Activated T-cell treated with anti-CD3 and anti-CD28 coated beads for 24 hours (primary cell): ENCODE measurements at regions not wholly inside any gene's neighbourhood (a gene's known extent, or its start where the extent isn't known, plus 50 kb on each side); places are given as distances from the start of the nearest gene placed in this dataset.
"Not testable (repeated sequence)": the region's sequence is repeated elsewhere in the genome, so short reads cannot be mapped to it uniquely, and the experiment has no call there.

Experiments used
- DNase-seq: peaks from one replicate; pipeline ENCODE4 v3.0.0-alpha.2; 2020; ENCODE audit warnings: low read depth

- DNase-seq = no peak
Observed at GRCh38 chr5:105907016-105907415, 1763.7 kb downstream of the EFNA5 start.

GRCh38 chr5:105905392-105905791, 1765.3 kb downstream of the EFNA5 start:
- no peak for DNase-seq

GRCh38 chr5:105903069-105903468, 1767.7 kb downstream of the EFNA5 start:
- DNase-seq = no peak

- no peak for DNase-seq
Observed at GRCh38 chr5:105899726-105900125, 1771.0 kb downstream of the EFNA5 start.

- no peak for DNase-seq
Observed at GRCh38 chr5:105898183-105898582, 1772.6 kb downstream of the EFNA5 start.

- DNase-seq = no peak
Observed at GRCh38 chr5:105885266-105885665, 1785.5 kb downstream of the EFNA5 start.

GRCh38 chr5:105882956-105883481, 1787.7 kb downstream of the EFNA5 start:
- no peak for DNase-seq

GRCh38 chr5:105878402-105878801, 1792.3 kb downstream of the EFNA5 start:
- DNase-seq = no peak

- DNase-seq = no peak
Observed at GRCh38 chr5:105877592-105877991, 1793.1 kb downstream of the EFNA5 start.

GRCh38 chr5:105874316-105874715, 1796.4 kb downstream of the EFNA5 start:
- no peak for DNase-seq

- no peak for DNase-seq
Observed at GRCh38 chr5:105872569-105873270, 1798.0 kb downstream of the EFNA5 start.

- no peak for DNase-seq
Observed at GRCh38 chr5:105868038-105868780, 1802.5 kb downstream of the EFNA5 start.

GRCh38 chr5:105865834-105866233, 1804.9 kb downstream of the EFNA5 start:
- no peak for DNase-seq

GRCh38 chr5:105859350-105859749, 1811.4 kb downstream of the EFNA5 start:
- not testable (repeated sequence) for DNase-seq

- DNase-seq = no peak
Observed at GRCh38 chr5:105849701-105850100, 1821.0 kb downstream of the EFNA5 start.

GRCh38 chr5:105840800-105841199, 1829.9 kb downstream of the EFNA5 start:
- no peak for DNase-seq

- DNase-seq = no peak
Observed at GRCh38 chr5:105836887-105837286, 1833.8 kb downstream of the EFNA5 start.

- no peak for DNase-seq
Observed at GRCh38 chr5:105836268-105836667, 1834.5 kb downstream of the EFNA5 start.

GRCh38 chr5:105828821-105829220, 1841.9 kb downstream of the EFNA5 start:
- DNase-seq = no peak

GRCh38 chr5:105821800-105822199, 1848.9 kb downstream of the EFNA5 start:
- no peak for DNase-seq

GRCh38 chr5:105817914-105818313, 1852.8 kb downstream of the EFNA5 start:
- DNase-seq = no peak

- no peak for DNase-seq
Observed at GRCh38 chr5:105817416-105817815, 1853.3 kb downstream of the EFNA5 start.

- DNase-seq = no peak
Observed at GRCh38 chr5:105816961-105817360, 1853.8 kb downstream of the EFNA5 start.
